C4-2B (cell line): ENCODE measurements at regions not wholly inside any gene's neighbourhood (a gene's known extent, or its start where the extent isn't known, plus 50 kb on each side); places are given as distances from the start of the nearest gene placed in this dataset.

Source experiments
- ZFX ChIP-seq: fragments of 450-650 bp; IDR thresholded peaks from 2 replicates; pipeline ENCODE4 v1.6.1; 2017
- TF ChIP-seq, protein P1 (sequence below): fragments of 450-650 bp; conservative IDR thresholded peaks from 2 replicates; pipeline ENCODE4 v1.5.1; 2017; ENCODE audit warnings: mild to moderate bottlenecking

DNA sequence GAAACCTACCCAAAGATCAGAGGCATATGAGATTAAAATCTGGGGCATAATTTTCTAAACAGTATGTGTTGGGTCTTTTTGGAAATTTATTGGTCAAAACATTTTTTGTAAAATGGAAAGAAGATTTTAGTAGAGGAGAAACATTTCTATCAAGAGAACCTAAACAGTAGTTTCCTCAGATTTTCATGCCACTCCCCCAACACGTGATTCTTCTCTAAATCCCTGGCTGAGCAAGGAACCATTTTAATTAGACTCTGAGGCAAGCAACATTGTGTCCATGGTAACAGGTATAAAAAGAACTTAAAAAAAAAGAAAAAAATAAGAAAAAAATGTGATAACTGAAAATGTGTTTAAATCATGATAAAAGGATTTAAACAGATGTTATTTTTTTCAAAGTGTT is 1105.2 kb upstream of the ZEB2 start:
- TF ChIP-seq, protein P1, sequence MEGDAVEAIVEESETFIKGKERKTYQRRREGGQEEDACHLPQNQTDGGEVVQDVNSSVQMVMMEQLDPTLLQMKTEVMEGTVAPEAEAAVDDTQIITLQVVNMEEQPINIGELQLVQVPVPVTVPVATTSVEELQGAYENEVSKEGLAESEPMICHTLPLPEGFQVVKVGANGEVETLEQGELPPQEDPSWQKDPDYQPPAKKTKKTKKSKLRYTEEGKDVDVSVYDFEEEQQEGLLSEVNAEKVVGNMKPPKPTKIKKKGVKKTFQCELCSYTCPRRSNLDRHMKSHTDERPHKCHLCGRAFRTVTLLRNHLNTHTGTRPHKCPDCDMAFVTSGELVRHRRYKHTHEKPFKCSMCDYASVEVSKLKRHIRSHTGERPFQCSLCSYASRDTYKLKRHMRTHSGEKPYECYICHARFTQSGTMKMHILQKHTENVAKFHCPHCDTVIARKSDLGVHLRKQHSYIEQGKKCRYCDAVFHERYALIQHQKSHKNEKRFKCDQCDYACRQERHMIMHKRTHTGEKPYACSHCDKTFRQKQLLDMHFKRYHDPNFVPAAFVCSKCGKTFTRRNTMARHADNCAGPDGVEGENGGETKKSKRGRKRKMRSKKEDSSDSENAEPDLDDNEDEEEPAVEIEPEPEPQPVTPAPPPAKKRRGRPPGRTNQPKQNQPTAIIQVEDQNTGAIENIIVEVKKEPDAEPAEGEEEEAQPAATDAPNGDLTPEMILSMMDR = no peak
- TF ChIP-seq ZFX = no peak
